ENCODE measurements at regions not wholly inside any gene's neighbourhood (a gene's known extent, or its start where the extent isn't known, plus 50 kb on each side); places are given as distances from the start of the nearest gene placed in this dataset.
"Not testable (repeated sequence)": the region's sequence is repeated elsewhere in the genome, so short reads cannot be mapped to it uniquely, and the experiment has no call there.

DNA sequence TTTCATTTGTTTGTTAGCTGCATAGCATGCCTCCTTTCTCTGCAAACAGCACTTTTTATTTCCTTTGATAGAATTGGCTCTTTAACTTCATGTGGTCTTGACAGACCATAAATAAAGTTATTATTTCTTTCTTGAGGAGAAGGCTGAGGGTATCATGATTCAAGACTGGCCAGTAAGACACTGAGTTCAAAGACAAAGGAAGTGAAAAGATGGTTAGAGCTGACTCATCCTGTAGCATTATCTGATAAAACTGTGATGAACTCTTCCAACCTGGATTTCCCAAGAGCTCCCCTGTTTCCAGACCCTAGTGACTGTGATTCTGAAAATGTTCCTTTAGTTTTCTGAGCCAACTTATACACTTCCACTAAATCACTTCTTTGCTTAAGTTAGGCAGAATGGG, 179.3 kb upstream of the FAT3 start:
- Histone ChIP-seq H3K4me2 (ENCODE audit: low read depth, low read length) (no peak overlapping the region), H2AFZ (ENCODE audit: low read length) (no peak overlapping the region), H3K36me3 (replicated peaks; ENCODE audit: insufficient read depth, low read length) (no peaks in the 10 kb centered on the region), H3K27ac (ENCODE audit: low read length) (no peak overlapping the region), H3F3A (ENCODE audit: insufficient read depth, low read length) (no peaks in the 10 kb centered on the region), H3K27me3 (replicated peaks; ENCODE audit: insufficient read depth, low read length) (no peaks in the 10 kb centered on the region), H3K9me3 (replicated peaks; ENCODE audit: insufficient read depth, low read length) (no peaks in the 10 kb centered on the region), H4K20me1 (ENCODE audit: insufficient read depth, low read length) (no peaks in the 10 kb centered on the region), H3K4me1 (ENCODE audit: low read length) (no peaks in the 10 kb centered on the region), H3K9ac (ENCODE audit: low read length) (no peak overlapping the region), H3K79me2 (ENCODE audit: low read length) (no peaks in the 10 kb centered on the region), H3K4me3 (ENCODE audit: low read length) (no peak overlapping the region), H3K9me2 (replicated peaks; ENCODE audit: insufficient read depth, low read length) (no peaks in the 10 kb centered on the region)
- no peak for DNase-seq
- TF ChIP-seq EZH2 (optimal IDR thresholded peaks at IDR 0.05; ENCODE audit: low read depth, low read length), result no peak
- TF ChIP-seq, protein P1, sequence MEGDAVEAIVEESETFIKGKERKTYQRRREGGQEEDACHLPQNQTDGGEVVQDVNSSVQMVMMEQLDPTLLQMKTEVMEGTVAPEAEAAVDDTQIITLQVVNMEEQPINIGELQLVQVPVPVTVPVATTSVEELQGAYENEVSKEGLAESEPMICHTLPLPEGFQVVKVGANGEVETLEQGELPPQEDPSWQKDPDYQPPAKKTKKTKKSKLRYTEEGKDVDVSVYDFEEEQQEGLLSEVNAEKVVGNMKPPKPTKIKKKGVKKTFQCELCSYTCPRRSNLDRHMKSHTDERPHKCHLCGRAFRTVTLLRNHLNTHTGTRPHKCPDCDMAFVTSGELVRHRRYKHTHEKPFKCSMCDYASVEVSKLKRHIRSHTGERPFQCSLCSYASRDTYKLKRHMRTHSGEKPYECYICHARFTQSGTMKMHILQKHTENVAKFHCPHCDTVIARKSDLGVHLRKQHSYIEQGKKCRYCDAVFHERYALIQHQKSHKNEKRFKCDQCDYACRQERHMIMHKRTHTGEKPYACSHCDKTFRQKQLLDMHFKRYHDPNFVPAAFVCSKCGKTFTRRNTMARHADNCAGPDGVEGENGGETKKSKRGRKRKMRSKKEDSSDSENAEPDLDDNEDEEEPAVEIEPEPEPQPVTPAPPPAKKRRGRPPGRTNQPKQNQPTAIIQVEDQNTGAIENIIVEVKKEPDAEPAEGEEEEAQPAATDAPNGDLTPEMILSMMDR (IDR thresholded peaks at IDR 0.05; ENCODE audit: low read length), result no peak
- TF ChIP-seq EZH2phosphoT487 (IDR thresholded peaks at IDR 0.05; ENCODE audit: low read length), result no peak

DNA sequence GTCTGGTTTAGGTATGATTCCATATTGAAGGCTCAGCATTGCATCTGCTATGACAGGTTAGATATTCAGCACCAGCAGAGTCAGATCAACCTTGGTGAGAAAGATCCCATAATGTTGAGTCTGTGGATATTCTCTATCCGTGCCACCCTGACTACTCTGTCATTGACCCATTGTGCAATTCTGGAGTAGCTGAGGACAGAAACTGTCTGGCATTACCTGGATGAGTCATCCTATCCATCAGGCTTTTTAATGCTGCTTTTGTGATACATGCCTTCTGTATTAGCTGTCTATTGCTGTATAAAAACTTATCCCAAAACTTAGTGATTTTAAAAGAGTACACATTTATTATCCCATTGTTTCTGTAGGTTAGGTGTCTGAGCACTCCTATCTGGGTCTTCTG, 189.1 kb upstream of the FAT3 start:
- no peaks in the 10 kb centered on the region for H3K36me3 ChIP-seq (replicated peaks; ENCODE audit: insufficient read depth, low read length)
- H3K9ac ChIP-seq (ENCODE audit: low read length), result no peak overlapping the region
- H3K9me2 ChIP-seq (replicated peaks; ENCODE audit: insufficient read depth, low read length), result no peaks in the 10 kb centered on the region
- TF ChIP-seq EZH2phosphoT487 (IDR thresholded peaks at IDR 0.05; ENCODE audit: low read length), result no peak
- no peak for TF ChIP-seq EZH2 (optimal IDR thresholded peaks at IDR 0.05; ENCODE audit: low read depth, low read length)
- TF ChIP-seq, protein P1 (IDR thresholded peaks at IDR 0.05; ENCODE audit: low read length), result no peak
- H3K4me1 ChIP-seq (ENCODE audit: low read length), result no peaks in the 10 kb centered on the region
- no peak for DNase-seq
- no peaks in the 10 kb centered on the region for H4K20me1 ChIP-seq (ENCODE audit: insufficient read depth, low read length)
- H3K4me3 ChIP-seq (ENCODE audit: low read length), result no peak overlapping the region
- H3K27me3 ChIP-seq (replicated peaks; ENCODE audit: insufficient read depth, low read length), result no peaks in the 10 kb centered on the region
- no peaks in the 10 kb centered on the region for H3K79me2 ChIP-seq (ENCODE audit: low read length)
- H3K27ac ChIP-seq (ENCODE audit: low read length), result no peak overlapping the region
- H3K9me3 ChIP-seq (replicated peaks; ENCODE audit: insufficient read depth, low read length), result no peaks in the 10 kb centered on the region
- no peaks in the 10 kb centered on the region for H3F3A ChIP-seq (ENCODE audit: insufficient read depth, low read length)
- H2AFZ ChIP-seq (ENCODE audit: low read length), result no peak overlapping the region
- no peak overlapping the region for H3K4me2 ChIP-seq (ENCODE audit: low read depth, low read length)

DNA sequence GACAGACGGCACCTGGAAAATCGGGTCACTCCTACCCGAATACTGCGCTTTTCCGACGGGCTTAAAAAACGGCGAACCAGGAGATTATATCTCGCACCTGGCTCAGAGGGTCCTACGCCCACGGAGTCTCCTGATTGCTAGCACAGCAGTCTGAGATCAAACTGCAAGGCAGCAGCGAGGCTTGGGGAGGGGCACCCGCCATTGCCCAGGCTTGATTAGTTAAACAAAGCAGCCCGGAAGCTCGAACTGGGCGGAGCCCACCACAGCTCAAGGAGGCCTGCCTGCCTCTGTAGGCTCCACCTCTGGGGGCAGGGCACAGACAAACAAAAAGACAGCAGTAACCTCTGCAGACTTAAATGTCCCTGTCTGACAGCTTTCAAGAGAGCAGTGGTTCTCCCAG, 197.5 kb upstream of the FAT3 start:
- H3K4me2 ChIP-seq (ENCODE audit: low read depth, low read length); H3K79me2 ChIP-seq (ENCODE audit: low read length); H4K20me1 ChIP-seq (ENCODE audit: insufficient read depth, low read length); H3K4me1 ChIP-seq (ENCODE audit: low read length); H3K27ac ChIP-seq (ENCODE audit: low read length); H3K9me2 ChIP-seq (replicated peaks; ENCODE audit: insufficient read depth, low read length); H3F3A ChIP-seq (ENCODE audit: insufficient read depth, low read length); H3K9me3 ChIP-seq (replicated peaks; ENCODE audit: insufficient read depth, low read length); H3K27me3 ChIP-seq (replicated peaks; ENCODE audit: insufficient read depth, low read length); H2AFZ ChIP-seq (ENCODE audit: low read length); H3K4me3 ChIP-seq (ENCODE audit: low read length); H3K9ac ChIP-seq (ENCODE audit: low read length); H3K36me3 ChIP-seq (replicated peaks; ENCODE audit: insufficient read depth, low read length): not testable (repeated sequence)
- peak; percentile 12 for DNase-seq

DNA sequence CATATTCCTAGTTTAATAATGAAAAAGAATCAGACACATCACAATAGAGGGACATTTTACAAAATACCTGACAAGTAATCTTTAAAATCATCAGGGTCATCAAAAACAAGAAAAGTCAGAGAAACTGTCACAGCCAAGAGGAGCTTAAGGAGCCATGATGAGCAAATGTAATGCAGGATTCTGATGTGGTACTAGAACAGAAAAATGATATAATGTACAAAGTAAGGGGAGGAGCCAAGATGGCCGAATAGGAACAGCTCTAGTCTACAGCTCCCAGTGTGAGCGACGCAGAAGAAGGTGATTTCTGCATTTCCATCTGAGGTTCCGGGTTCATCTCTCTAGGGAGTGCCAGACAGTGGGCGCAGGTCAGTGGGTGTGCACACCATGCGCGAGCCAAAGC, 198.0 kb upstream of the FAT3 start:
- Histone ChIP-seq H3K36me3 (replicated peaks; ENCODE audit: insufficient read depth, low read length) (no peaks in the 10 kb centered on the region), H3K4me2 (ENCODE audit: low read depth, low read length) (no peak overlapping the region), H3F3A (ENCODE audit: insufficient read depth, low read length) (no peaks in the 10 kb centered on the region), H3K9me3 (replicated peaks; ENCODE audit: insufficient read depth, low read length) (no peaks in the 10 kb centered on the region), H3K27ac (ENCODE audit: low read length) (no peak overlapping the region), H2AFZ (ENCODE audit: low read length) (no peak overlapping the region), H3K79me2 (ENCODE audit: low read length) (no peaks in the 10 kb centered on the region), H3K4me3 (ENCODE audit: low read length) (no peak overlapping the region), H3K9ac (ENCODE audit: low read length) (no peak overlapping the region), H3K9me2 (replicated peaks; ENCODE audit: insufficient read depth, low read length) (no peaks in the 10 kb centered on the region), H3K4me1 (ENCODE audit: low read length) (no peaks in the 10 kb centered on the region), H3K27me3 (replicated peaks; ENCODE audit: insufficient read depth, low read length) (no peaks in the 10 kb centered on the region), H4K20me1 (ENCODE audit: insufficient read depth, low read length) (no peaks in the 10 kb centered on the region)
- no peak for DNase-seq
- TF ChIP-seq, protein P1 (IDR thresholded peaks at IDR 0.05; ENCODE audit: low read length), result no peak
- TF ChIP-seq EZH2 (optimal IDR thresholded peaks at IDR 0.05; ENCODE audit: low read depth, low read length) (no peak), EZH2phosphoT487 (IDR thresholded peaks at IDR 0.05; ENCODE audit: low read length) (no peak)
